ENCODE measurements at regions not wholly inside any gene's neighbourhood (a gene's known extent, or its start where the extent isn't known, plus 50 kb on each side); places are given as distances from the start of the nearest gene placed in this dataset.

DNA sequence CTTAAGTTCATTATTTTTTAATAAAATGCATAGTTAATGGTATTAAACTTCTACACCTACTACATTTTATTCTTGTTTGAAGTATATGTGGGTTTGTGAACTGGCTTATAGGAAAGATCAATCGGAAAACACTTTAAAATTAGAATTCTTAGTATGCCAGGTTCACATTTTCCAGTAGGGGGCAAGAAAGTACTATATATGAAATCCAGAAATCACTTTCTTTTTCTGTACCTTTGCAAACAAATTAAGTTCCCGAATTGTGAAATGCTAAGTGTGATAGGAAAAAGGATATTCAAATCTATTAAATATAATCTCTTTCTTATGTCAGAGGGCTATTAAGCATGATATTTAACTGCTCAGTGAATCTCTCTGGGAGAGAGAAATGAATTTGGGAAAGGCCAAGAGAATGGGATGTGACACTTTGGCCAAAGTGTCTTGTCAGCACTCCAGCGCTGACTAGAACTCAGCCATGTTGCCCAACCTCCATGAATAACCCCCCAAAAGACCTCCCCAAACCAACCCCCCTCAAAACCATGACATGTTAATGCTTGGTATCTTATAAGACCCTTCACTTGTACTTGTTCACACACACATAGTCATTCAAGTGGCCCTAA, 122.6 kb upstream of the SLC10A2 start:
- TF ChIP-seq, protein P1, sequence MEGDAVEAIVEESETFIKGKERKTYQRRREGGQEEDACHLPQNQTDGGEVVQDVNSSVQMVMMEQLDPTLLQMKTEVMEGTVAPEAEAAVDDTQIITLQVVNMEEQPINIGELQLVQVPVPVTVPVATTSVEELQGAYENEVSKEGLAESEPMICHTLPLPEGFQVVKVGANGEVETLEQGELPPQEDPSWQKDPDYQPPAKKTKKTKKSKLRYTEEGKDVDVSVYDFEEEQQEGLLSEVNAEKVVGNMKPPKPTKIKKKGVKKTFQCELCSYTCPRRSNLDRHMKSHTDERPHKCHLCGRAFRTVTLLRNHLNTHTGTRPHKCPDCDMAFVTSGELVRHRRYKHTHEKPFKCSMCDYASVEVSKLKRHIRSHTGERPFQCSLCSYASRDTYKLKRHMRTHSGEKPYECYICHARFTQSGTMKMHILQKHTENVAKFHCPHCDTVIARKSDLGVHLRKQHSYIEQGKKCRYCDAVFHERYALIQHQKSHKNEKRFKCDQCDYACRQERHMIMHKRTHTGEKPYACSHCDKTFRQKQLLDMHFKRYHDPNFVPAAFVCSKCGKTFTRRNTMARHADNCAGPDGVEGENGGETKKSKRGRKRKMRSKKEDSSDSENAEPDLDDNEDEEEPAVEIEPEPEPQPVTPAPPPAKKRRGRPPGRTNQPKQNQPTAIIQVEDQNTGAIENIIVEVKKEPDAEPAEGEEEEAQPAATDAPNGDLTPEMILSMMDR (conservative IDR thresholded peaks at IDR 0.05; ENCODE audit: low read length): peak; percentile 66
- no peak for TF ChIP-seq EZH2phosphoT487 (IDR thresholded peaks at IDR 0.05; ENCODE audit: borderline replicate concordance, low read depth, low read length)

Data from OCI-LY7 (cell line).